Posterior vena cava (tissue), 2 donors: ENCODE measurements at regions not wholly inside any gene's neighbourhood (a gene's known extent, or its start where the extent isn't known, plus 50 kb on each side); places are given as distances from the start of the nearest gene placed in this dataset.
"Not testable (repeated sequence)": the region's sequence is repeated elsewhere in the genome, so short reads cannot be mapped to it uniquely, and the experiment has no call there.

Experiments used
- DNase-seq: peaks from one replicate; pipeline ENCODE4 v3.0.0-alpha.2; 2020; ENCODE audit warnings: low spot score
- intact Hi-C, 2 donors: fragments of 100-400 bp; cut with DNase I; formaldehyde crosslinking; loops; one replicate each; pipeline versions ENCODE4 v1.14.1 to v1.14.2; 2022 to 2023
- donor health status: DM: yes; HTN: yes; CAD: no.
- donor health status: DM: yes; HTN: yes; CAD: no.

- intact Hi-C loops, result no loop called here
- no peak for DNase-seq
Observed at GRCh38 chr13:44651724-44652123, 75.6 kb upstream of the TSC22D1 start.

GRCh38 chr13:44651209-44651608 lies 75.1 kb upstream of the TSC22D1 start:
- intact Hi-C loops, result no loop called here
- no peak for DNase-seq

DNA sequence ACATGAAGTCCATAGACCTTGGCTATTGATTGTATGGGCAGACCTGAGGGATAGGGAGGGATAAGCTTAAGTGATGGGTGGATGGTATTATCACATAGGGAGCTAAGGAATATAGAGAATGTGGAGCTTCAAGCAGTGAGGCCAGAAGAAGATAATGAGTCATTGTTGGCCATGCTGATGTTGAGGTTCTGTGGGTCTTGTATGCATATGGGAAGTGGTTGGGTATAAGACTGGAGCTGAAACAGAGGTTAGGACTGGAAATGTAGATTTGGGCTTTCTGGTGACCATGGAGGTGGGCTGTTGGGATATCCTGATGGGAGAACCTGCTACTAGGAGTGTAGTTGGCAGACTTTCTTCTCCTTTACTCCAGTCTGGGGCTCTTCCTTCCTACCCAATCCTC lies 73.7 kb upstream of the TSC22D1 start:
- no peak for DNase-seq
- intact Hi-C loops, result no loop called here

- DNase-seq, result no peak
- intact Hi-C loops, result no loop called here
Observed at GRCh38 chr13:44649104-44649428, 72.9 kb upstream of the TSC22D1 start.

GRCh38 chr13:44648392-44649103 lies 72.4 kb upstream of the TSC22D1 start:
- no peak for DNase-seq
- intact Hi-C loops, result no loop called here

DNA sequence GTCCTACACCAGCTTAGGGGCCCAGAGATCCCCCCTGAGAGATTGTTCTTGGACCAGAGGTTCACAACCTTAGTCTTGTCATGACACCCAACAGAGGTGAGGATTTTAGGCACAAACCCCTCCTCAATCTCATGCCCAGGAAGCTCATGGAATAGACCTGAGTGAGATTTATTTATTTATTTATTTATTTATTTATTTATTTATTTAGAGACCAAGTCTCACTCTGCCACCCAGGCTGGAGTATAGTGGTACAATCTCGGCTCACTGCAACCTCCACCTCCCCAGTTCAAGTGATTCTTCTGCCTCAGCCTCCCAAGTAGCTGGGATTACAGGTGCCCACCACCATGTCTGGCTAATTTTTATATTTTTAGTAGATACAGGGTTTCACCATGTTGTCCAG lies 71.4 kb upstream of the TSC22D1 start:
- DNase-seq, intact Hi-C loops: not testable (repeated sequence)

DNA sequence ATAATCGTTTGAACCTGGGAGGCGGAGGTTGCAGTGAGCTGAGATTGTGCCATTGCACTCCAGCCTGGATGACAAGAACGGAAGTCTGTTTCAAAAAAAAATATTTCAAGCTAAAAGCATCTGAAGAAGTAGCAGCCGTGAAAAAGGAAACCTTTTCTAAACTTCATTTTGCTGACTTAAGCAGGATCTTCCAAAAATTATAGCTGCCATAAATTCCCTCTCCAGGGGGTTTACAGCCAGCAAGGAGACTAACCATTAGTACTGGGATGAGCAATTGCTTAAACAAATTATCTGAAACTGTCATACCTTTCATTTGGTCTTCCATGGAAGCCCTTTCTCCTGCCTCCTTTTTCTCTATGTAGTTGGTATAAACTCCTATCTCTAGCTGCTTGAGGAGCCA lies 69.9 kb upstream of the TSC22D1 start:
- intact Hi-C loops, result no loop called here
- DNase-seq, result no peak

GRCh38 chr13:44643256-44643655 lies 67.1 kb upstream of the TSC22D1 start:
- intact Hi-C loops, result no loop called here
- DNase-seq, result no peak

DNA sequence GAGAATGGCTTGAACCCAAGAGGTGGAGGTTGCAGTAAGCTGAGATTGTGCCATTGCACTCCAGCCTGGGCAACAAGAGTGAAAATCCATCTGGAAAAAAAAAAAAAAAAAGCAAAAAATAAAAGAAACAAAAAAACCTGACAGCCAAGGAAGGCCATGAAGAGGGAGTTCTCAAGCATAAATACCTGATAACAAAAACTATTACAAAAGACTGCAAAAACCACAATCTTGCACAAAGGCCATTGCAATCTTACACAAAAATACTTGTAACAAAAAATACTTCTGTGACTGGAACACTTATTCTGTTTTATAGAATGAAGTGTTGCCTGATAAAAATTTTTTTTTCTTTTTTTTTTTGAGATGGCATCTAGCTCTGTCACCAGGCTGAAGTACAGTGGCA lies 61.5 kb upstream of the TSC22D1 start:
- DNase-seq, result no peak
- intact Hi-C loops, result no loop called here

DNA sequence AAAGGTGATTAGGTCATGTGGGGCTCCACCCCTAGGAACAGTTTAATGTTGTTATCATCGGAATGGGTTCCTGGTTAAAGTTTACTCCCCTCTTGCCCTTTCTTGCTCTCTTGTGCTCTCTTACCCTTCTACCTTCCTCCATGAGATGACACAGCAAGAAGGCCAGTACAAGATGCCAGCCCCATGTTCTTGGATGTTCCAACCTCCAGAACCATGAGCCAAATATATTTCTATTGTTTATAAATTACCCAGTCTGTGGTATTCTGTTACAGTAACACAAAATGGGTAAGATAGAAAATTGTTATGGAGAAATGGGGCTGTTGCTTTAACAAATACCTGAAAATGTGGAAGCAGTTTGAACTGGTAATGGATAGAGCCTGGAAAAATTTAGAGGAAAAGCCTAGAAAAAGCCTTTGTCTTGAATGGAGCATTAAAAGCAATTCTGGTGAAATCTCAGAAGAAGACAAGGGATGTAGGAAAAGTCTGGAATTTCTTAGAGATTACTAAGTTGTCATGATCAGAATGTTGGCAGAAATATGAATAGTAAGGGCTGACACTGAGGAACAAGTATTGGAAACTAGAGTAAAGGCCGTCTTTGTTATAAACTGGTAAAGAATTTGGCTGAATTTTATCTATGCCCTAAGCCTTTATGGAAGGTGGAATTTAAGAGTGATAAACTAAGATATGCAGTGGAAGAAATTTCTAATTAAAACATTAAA lies 53.5 kb upstream of the TSC22D1 start:
- no peak for DNase-seq
- intact Hi-C loops, result no loop called here

DNA sequence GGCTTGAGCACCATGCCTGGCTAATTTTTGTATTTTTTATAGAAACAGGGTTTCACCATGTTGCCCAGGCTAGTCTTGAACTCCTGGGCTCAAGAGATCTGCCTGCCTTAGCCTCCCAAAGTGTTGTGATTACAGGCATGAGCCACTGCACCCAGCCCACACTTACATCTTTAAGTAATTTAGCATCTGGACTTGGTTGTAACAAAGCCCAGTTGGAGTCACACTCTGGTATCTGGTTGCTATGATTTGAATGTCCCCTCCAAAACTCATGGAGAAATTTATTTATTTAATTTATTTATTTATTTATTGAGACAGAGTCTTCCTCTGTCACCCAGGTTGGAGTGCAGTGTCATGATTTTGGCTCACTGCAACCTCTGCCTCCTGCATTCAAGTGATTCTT lies 52.7 kb upstream of the TSC22D1 start:
- DNase-seq, intact Hi-C loops: not testable (repeated sequence)

GRCh38 chr13:44627441-44627840 lies 51.3 kb upstream of the TSC22D1 start:
- intact Hi-C loops, result no loop called here
- no peak for DNase-seq

GRCh38 chr13:44626176-44626575 lies 50.0 kb upstream of the TSC22D1 start:
- intact Hi-C loops, result no loop called here
- DNase-seq, result no peak
